PFSK-1 (cell line): ENCODE measurements at regions not wholly inside any gene's neighbourhood (a gene's known extent, or its start where the extent isn't known, plus 50 kb on each side); places are given as distances from the start of the nearest gene placed in this dataset.

Experiments used
- FOXP2 ChIP-seq: optimal IDR thresholded peaks from 2 replicates; pipeline ENCODE3; 2011; ENCODE audit warnings: borderline replicate concordance, control low read depth, inconsistent platforms; ENCODE audit not compliant: insufficient read depth; ENCODE audit errors: extremely low read length, extremely low read depth
- POLR2AphosphoS5 ChIP-seq: IDR thresholded peaks from 2 replicates; pipeline ENCODE4 v1.6.1; 2012; ENCODE audit warnings: low read depth, mild to moderate bottlenecking, control low read depth, low read length, moderate library complexity
- REST ChIP-seq, 2 experiments: IDR thresholded peaks; 2 replicates each; pipeline versions ENCODE4 v1.6.1 to v1.8.0; 2011 to 2012; ENCODE audit warnings: low read depth in 2 of 2, low read length in 2 of 2, control low read depth in 1 of 2, inconsistent platforms in 1 of 2, mild to moderate bottlenecking in 1 of 2, moderate library complexity in 1 of 2; ENCODE audit not compliant: insufficient read depth in 1 of 2
- SIN3A ChIP-seq: IDR thresholded peaks from 2 replicates; pipeline ENCODE4 v1.6.1; 2012; ENCODE audit warnings: mild to moderate bottlenecking, low read length, moderate library complexity, borderline replicate concordance; ENCODE audit not compliant: insufficient read depth
- TAF1 ChIP-seq: IDR thresholded peaks from 2 replicates; pipeline ENCODE4 v1.6.1; 2012; ENCODE audit warnings: low read length, control low read depth, borderline replicate concordance; ENCODE audit not compliant: insufficient read depth

- TF ChIP-seq REST (IDR thresholded peaks at IDR 0.05; ENCODE audit: insufficient read depth in 1 of 2, low read depth in 2 of 2, low read length in 2 of 2) (no peak), POLR2AphosphoS5 (no peak), TAF1 (no peak), SIN3A (no peak), FOXP2 (no peak)
Measured at GRCh38 chr4:38332699-38333098, 331.3 kb upstream of the KLF3 start.
